Adrenal gland (tissue), 9 donors: ENCODE measurements at regions not wholly inside any gene's neighbourhood (a gene's known extent, or its start where the extent isn't known, plus 50 kb on each side); places are given as distances from the start of the nearest gene placed in this dataset.
A peak's percentile ranks its signal among the peaks of the same experiment; 100 is the strongest.

Experiments used
- DNase-seq, 7 donors: peaks; one replicate each; pipeline ENCODE4 v3.0.0-alpha.2; 2019 to 2020
- H3K27ac ChIP-seq, 5 donors: fragments of 200-600 bp; sonication (generic) in 4 of 5; 1 replicate in 3 of 5; 2 replicates in 2 of 5; pipeline versions ENCODE4 v1.5.1 to v1.8.0; 2016 to 2020; ENCODE audit warnings: mild to moderate bottlenecking in 1 of 5
- H3K27me3 ChIP-seq: fragments of 200-600 bp; 2 replicates; pipeline ENCODE4 v1.8.0; 2021
- H3K36me3 ChIP-seq, 2 donors: fragments of 200-600 bp; replicated peaks in 1 of 2; 1 replicate in 1 of 2; 2 replicates in 1 of 2; pipeline versions ENCODE4 v1.5.1 to v1.8.0; 2018 to 2022
- H3K4me1 ChIP-seq, 2 donors: fragments of 200-600 bp; replicated peaks in 1 of 2; 1 replicate in 1 of 2; 2 replicates in 1 of 2; pipeline versions ENCODE4 v1.5.1 to v1.8.0; 2018 to 2021
- H3K4me3 ChIP-seq, 4 donors: fragments of 200-600 bp; sonication (generic) in 3 of 4; one replicate each; pipeline ENCODE4 v1.5.1; 2016 to 2018
- H3K9me3 ChIP-seq, 3 donors: fragments of 200-600 bp; sonication (generic) in 1 of 3; replicated peaks in 1 of 3; 1 replicate in 2 of 3; 2 replicates in 1 of 3; pipeline versions ENCODE4 v1.5.1 to v1.8.0; 2016 to 2021
- POLR2A ChIP-seq, 2 donors: fragments of 450-650 bp; IDR thresholded peaks; one replicate each; pipeline ENCODE4 v1.6.1; 2017; ENCODE audit warnings: antibody characterized with exemption in 2 of 2, mild to moderate bottlenecking in 2 of 2, moderate library complexity in 1 of 2
- WGBS, 4 donors: extraction: QIAGEN DNeasy Blood & Tissue Kit in 2 of 4; methylation state at CpG; one replicate each; pipeline versions ENCODE4 v1.1.5 to v1.1.7; 2013 to 2017; 5-methylcytosine and 5-hydroxymethylcytosine counted together
- intact Hi-C, 2 donors: fragments of 100-400 bp; cut with DNase I; formaldehyde crosslinking; loops; one replicate each; pipeline versions ENCODE4 v1.14.1 to v1.15.0; 2022 to 2023
- TF ChIP-seq, protein P1 (sequence below), 6 experiments: fragments of 450-650 bp in 4 of 6; fragments of 200-600 bp in 2 of 6; sonication (generic) in 1 of 6; IDR thresholded peaks; 1 replicate in 5 of 6; 2 replicates in 1 of 6; pipeline versions ENCODE4 v1.5.1 to v1.8.0; 2016 to 2021; ENCODE audit warnings: antibody characterized with exemption in 6 of 6, mild to moderate bottlenecking in 2 of 6, moderate library complexity in 1 of 6
- donor health status: healthy with polysubstance abuse.
- donor health status: Bipolar disorder and iron deficiency.
- donor health status: DM: yes; HTN: yes; CAD: no.
- donor health status: DM: no; HTN: no; CAD: no.
- donor health status: DM: no; HTN: no; CAD: no.

DNA sequence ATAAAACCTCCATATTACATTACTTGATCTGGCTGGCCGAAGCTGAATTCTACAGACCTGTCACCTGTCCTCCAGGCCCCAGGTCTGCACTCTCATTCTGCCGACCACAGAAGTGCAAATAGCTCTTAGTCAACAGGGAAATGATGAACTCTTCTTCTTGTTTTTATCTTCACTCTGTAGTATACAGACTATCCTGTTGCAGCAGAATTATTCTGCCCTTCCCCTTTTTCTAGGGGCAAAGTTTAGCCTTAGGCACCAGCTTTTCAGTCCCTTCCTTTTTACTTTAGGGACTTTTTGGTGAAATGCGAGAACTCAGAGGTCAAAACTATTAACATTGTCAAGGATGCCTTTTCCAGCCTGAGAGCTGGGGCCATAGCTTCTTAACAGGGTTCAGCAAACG is 229.6 kb upstream of the EGLN3 start:
- DNase-seq = no peak
- H3K4me3 ChIP-seq = no peak overlapping the region
- H3K27me3 ChIP-seq = no peaks in the 10 kb centered on the region
- H3K27ac ChIP-seq = peak overlapping the region in 1 of 5 donors; percentile 12
- H3K36me3 ChIP-seq = no peaks in the 10 kb centered on the region
- intact Hi-C loops = no loop called here
- H3K4me1 ChIP-seq = peaks cover 0 to 4% of the 10 kb centered on the region in 2 donors
- 60 to 73% (median 65%) methylated on average over 4 of the region's 4 CpGs for WGBS, 4 donors
- TF ChIP-seq, protein P1, sequence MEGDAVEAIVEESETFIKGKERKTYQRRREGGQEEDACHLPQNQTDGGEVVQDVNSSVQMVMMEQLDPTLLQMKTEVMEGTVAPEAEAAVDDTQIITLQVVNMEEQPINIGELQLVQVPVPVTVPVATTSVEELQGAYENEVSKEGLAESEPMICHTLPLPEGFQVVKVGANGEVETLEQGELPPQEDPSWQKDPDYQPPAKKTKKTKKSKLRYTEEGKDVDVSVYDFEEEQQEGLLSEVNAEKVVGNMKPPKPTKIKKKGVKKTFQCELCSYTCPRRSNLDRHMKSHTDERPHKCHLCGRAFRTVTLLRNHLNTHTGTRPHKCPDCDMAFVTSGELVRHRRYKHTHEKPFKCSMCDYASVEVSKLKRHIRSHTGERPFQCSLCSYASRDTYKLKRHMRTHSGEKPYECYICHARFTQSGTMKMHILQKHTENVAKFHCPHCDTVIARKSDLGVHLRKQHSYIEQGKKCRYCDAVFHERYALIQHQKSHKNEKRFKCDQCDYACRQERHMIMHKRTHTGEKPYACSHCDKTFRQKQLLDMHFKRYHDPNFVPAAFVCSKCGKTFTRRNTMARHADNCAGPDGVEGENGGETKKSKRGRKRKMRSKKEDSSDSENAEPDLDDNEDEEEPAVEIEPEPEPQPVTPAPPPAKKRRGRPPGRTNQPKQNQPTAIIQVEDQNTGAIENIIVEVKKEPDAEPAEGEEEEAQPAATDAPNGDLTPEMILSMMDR (IDR thresholded peaks at IDR 0.05) = no peak
- no peak for TF ChIP-seq POLR2A (IDR thresholded peaks at IDR 0.05)
- no peaks in the 10 kb centered on the region for H3K9me3 ChIP-seq

DNA sequence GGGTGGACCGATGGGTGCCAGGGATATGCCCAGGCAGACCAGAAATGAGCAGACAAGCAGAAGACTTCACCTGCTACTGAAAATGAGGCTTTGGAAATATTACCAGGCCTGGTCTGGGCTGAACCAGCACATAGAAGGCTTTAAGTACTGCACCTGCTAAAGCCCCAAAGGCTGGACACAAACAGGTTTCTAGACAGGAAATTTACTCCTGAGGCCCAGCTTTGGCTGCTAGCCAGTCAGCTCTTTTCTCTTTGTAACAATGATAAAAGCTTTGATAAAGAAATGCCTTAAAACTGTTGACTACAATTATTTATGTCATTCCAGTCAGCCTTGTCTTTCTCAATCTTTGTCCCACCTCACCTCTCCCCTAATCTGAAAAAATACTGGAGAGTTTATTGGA is 228.9 kb upstream of the EGLN3 start:
- TF ChIP-seq, protein P1 (IDR thresholded peaks at IDR 0.05) = no peak
- TF ChIP-seq POLR2A (IDR thresholded peaks at IDR 0.05) = no peak
- H3K4me3 ChIP-seq = no peak overlapping the region
- peaks cover 0 to 4% of the 10 kb centered on the region in 2 donors for H3K4me1 ChIP-seq
- no peak overlapping the region for H3K27ac ChIP-seq
- H3K27me3 ChIP-seq = no peaks in the 10 kb centered on the region
- H3K9me3 ChIP-seq = no peaks in the 10 kb centered on the region
- WGBS, 4 donors = 87 to 96% (median 93%) methylated on average over 1 of the region's 1 CpG
- no peaks in the 10 kb centered on the region for H3K36me3 ChIP-seq
- DNase-seq = peak in 1 of 7 donors; percentile 20
- intact Hi-C loops = no loop called here

DNA sequence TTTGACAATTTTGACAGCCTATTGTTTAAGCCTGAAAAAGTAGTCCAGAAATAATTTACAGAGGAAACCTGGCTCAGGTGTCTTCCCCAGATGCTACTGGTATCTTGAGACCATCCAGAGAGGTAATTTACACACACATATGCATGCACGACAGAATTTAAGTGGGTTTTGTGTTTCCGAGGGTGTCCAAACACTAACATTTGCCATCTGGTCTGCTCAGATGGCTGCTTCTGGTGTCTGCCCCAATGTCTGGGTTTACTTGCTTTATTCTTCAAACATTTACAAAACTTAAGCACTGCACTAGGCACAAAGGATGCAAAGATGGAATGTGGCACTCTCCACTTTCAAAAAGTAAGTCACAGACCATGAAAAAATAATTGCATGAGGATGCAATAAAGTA is 226.6 kb upstream of the EGLN3 start:
- TF ChIP-seq, protein P1 (IDR thresholded peaks at IDR 0.05) = no peak
- TF ChIP-seq POLR2A (IDR thresholded peaks at IDR 0.05) = no peak
- 56 to 71% (median 62%) methylated on average over 1 to 2 of the region's 2 CpGs for WGBS, 4 donors
- no peak for DNase-seq
- Histone ChIP-seq H3K27ac (no peak overlapping the region), H3K36me3 (no peaks in the 10 kb centered on the region), H3K27me3 (no peaks in the 10 kb centered on the region), H3K4me3 (no peak overlapping the region), H3K9me3 (no peaks in the 10 kb centered on the region), H3K4me1 (peaks cover 0 to 4% of the 10 kb centered on the region in 2 donors)
- intact Hi-C loops = no loop called here

DNA sequence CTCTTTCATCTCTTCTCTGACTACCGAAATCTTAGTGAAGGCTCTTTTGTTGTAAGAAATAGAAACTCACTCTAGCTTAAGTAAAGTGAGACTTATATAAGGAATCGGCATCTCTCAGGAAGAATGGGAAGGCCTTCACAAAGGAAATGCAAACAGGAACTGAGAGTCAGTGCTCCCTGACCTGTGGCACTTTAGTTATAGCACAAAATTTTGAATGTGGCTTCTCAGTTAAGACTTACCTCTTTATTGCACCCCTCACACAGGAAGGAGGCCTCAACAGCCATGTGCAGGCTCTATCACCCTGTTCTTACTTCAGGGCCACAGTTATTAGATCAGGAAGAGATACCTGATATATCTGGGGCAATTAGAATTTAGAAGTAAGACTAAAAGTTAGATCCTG is 224.7 kb upstream of the EGLN3 start:
- 55 to 76% (median 68%) methylated on average over 2 of the region's 2 CpGs for WGBS, 4 donors
- no peaks in the 10 kb centered on the region for H3K27me3 ChIP-seq
- peaks cover 0 to 4% of the 10 kb centered on the region in 2 donors for H3K4me1 ChIP-seq
- TF ChIP-seq, protein P1 (IDR thresholded peaks at IDR 0.05) = no peak
- TF ChIP-seq POLR2A (IDR thresholded peaks at IDR 0.05) = no peak
- intact Hi-C loops = no loop called here
- no peak for DNase-seq
- no peaks in the 10 kb centered on the region for H3K36me3 ChIP-seq
- H3K9me3 ChIP-seq = no peaks in the 10 kb centered on the region
- H3K4me3 ChIP-seq = no peak overlapping the region
- H3K27ac ChIP-seq = no peak overlapping the region
